Keratinocyte (primary cell): ENCODE measurements at regions not wholly inside any gene's neighbourhood (a gene's known extent, or its start where the extent isn't known, plus 50 kb on each side); places are given as distances from the start of the nearest gene placed in this dataset.
A peak's percentile ranks its signal among the peaks of the same experiment; 100 is the strongest.

Experiments
- EZH2 ChIP-seq: IDR thresholded peaks from one replicate; pipeline ENCODE4 v1.6.1; 2012; ENCODE audit warnings: inconsistent platforms, mild to moderate bottlenecking, low read length, moderate library complexity
- TF ChIP-seq, protein P1 (sequence below), 3 experiments: IDR thresholded peaks in 1 of 3; conservative IDR thresholded peaks in 1 of 3; optimal IDR thresholded peaks in 1 of 3; 2 replicates in 2 of 3; 3 replicates in 1 of 3; pipeline versions ENCODE3 to v1.5.1; 2011; ENCODE audit warnings: low read length in 3 of 3, mild to moderate bottlenecking in 3 of 3, moderate library complexity in 2 of 3, control low read depth in 1 of 3, inconsistent platforms in 1 of 3; ENCODE audit not compliant: insufficient read depth in 2 of 3; ENCODE audit errors: extremely low read depth in 1 of 3

DNA sequence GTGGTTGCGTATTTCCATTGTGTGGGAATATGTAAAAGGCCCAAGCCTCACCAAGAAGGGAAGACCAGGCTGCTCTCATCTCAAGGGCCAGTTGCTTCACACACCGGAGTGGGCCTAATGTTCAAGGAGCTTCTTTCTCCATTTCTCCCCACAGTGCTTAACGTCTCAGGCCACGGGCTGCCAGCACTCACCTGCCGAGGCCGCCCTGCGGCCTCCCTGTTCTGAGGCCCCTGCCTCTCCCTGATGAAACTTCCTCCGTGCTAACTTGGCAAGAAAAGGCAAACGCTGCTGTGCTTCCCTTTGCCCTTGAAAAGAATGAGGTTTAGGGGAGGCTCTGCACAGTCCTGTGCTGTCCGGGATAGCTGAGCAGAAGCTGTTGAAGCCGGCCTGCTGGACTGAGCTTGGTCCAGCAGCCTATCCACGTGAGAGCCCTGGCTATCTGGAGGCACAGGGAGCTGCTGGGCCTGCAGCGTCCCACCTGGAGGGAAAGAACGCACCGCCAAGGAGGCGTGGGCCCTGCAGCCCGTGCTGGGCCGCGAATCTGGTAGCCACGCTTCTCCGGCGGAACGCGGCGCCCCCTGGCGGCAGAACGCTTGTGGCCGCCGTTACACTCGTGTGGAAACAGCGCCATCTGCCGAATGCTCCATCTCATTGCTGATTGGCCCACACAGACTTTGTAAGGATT is 73.5 kb upstream of the PRSS3 start:
- TF ChIP-seq, protein P1, sequence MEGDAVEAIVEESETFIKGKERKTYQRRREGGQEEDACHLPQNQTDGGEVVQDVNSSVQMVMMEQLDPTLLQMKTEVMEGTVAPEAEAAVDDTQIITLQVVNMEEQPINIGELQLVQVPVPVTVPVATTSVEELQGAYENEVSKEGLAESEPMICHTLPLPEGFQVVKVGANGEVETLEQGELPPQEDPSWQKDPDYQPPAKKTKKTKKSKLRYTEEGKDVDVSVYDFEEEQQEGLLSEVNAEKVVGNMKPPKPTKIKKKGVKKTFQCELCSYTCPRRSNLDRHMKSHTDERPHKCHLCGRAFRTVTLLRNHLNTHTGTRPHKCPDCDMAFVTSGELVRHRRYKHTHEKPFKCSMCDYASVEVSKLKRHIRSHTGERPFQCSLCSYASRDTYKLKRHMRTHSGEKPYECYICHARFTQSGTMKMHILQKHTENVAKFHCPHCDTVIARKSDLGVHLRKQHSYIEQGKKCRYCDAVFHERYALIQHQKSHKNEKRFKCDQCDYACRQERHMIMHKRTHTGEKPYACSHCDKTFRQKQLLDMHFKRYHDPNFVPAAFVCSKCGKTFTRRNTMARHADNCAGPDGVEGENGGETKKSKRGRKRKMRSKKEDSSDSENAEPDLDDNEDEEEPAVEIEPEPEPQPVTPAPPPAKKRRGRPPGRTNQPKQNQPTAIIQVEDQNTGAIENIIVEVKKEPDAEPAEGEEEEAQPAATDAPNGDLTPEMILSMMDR (optimal IDR thresholded peaks at IDR 0.05 in 1 of 3, IDR thresholded peaks at IDR 0.05 in 1 of 3, conservative IDR thresholded peaks at IDR 0.05 in 1 of 3; ENCODE audit: extremely low read depth in 1 of 3, insufficient read depth in 2 of 3, low read length in 3 of 3) = peak; percentile 86 to 100 (median 97)
- TF ChIP-seq EZH2 = no peak
